Esophagus muscularis mucosa (tissue), 4 donors: ENCODE measurements at regions not wholly inside any gene's neighbourhood (a gene's known extent, or its start where the extent isn't known, plus 50 kb on each side); places are given as distances from the start of the nearest gene placed in this dataset.

Experiments
- DNase-seq: peaks from one replicate; pipeline ENCODE4 v3.0.0-alpha.2; 2017; ENCODE audit errors: extremely low spot score
- H3K27ac ChIP-seq, 4 donors: fragments of 200-600 bp; sonication (generic); replicated peaks in 1 of 4; 1 replicate in 3 of 4; 2 replicates in 1 of 4; pipeline ENCODE4 v1.5.1; 2016 to 2019; ENCODE audit warnings: mild to moderate bottlenecking in 1 of 4
- H3K27me3 ChIP-seq, 4 donors: fragments of 200-600 bp; sonication (generic); one replicate each; pipeline versions ENCODE4 v1.5.1 to v1.6.0; 2016 to 2019
- H3K36me3 ChIP-seq, 4 donors: fragments of 200-600 bp; sonication (generic); one replicate each; pipeline ENCODE4 v1.5.1; 2016 to 2019
- H3K4me1 ChIP-seq, 4 donors: fragments of 200-600 bp; sonication (generic); one replicate each; pipeline ENCODE4 v1.5.1; 2016 to 2019
- H3K4me3 ChIP-seq, 4 donors: fragments of 200-600 bp; sonication (generic); 1 replicate in 2 of 4; 2 replicates in 2 of 4; pipeline ENCODE4 v1.5.1; 2016 to 2019; ENCODE audit warnings: mild to moderate bottlenecking in 4 of 4, moderate library complexity in 1 of 4
- H3K9me3 ChIP-seq, 4 donors: fragments of 200-600 bp; sonication (generic); 1 replicate in 3 of 4; 2 replicates in 1 of 4; pipeline ENCODE4 v1.5.1; 2016 to 2019
- CTCF ChIP-seq, 3 experiments: fragments of 200-600 bp in 2 of 3; fragments of 450-650 bp in 1 of 3; sonication (generic) in 2 of 3; IDR thresholded peaks; one replicate each; pipeline ENCODE4 v1.5.1; 2017 to 2019; ENCODE audit warnings: antibody characterized with exemption in 3 of 3, mild to moderate bottlenecking in 2 of 3, moderate library complexity in 1 of 3
- EP300 ChIP-seq: sonication (generic); formaldehyde crosslinking; IDR thresholded peaks from one replicate; pipeline ENCODE4 v1.6.1; 2017; ENCODE audit warnings: antibody characterized with exemption
- POLR2A ChIP-seq: fragments of 450-650 bp; IDR thresholded peaks from one replicate; pipeline ENCODE4 v1.6.1; 2017; ENCODE audit warnings: antibody characterized with exemption, moderate library complexity, mild to moderate bottlenecking, low read depth
- POLR2AphosphoS5 ChIP-seq, 2 donors: sonication (generic); formaldehyde crosslinking; IDR thresholded peaks; one replicate each; pipeline ENCODE4 v1.6.1; 2017; ENCODE audit warnings: antibody characterized with exemption in 2 of 2
- WGBS: methylation state at CpG from one replicate; pipeline ENCODE4 v1.1.5; 2018; 5-methylcytosine and 5-hydroxymethylcytosine counted together
- intact Hi-C: fragments of 100-400 bp; cut with DNase I; formaldehyde crosslinking; loops from one replicate; pipeline ENCODE4 v1.15.1; 2023

- intact Hi-C loops = no loop called here
- H3K4me3 ChIP-seq = no peak overlapping the region
- no peak for TF ChIP-seq EP300
- TF ChIP-seq POLR2AphosphoS5 (IDR thresholded peaks at IDR 0.05) = no peak
- TF ChIP-seq CTCF (IDR thresholded peaks at IDR 0.05) = no peak
- TF ChIP-seq POLR2A = no peak
- DNase-seq = no peak
- H3K27me3 ChIP-seq = peaks cover 0 to 5% (median 0%) of the 10 kb centered on the region in 4 donors
- no peaks in the 10 kb centered on the region for H3K9me3 ChIP-seq
- H3K27ac ChIP-seq = no peak overlapping the region
- H3K4me1 ChIP-seq = no peaks in the 10 kb centered on the region
- no peaks in the 10 kb centered on the region for H3K36me3 ChIP-seq
- WGBS = 55% methylated on average over 4 of the region's 4 CpGs
Observed at GRCh38 chr11:15551901-15552851, 437.5 kb downstream of the INSC start.

- H3K36me3 ChIP-seq = no peaks in the 10 kb centered on the region
- no peaks in the 10 kb centered on the region for H3K9me3 ChIP-seq
- H3K4me1 ChIP-seq = no peaks in the 10 kb centered on the region
- WGBS = 43% methylated on average over 1 of the region's 1 CpG
- H3K4me3 ChIP-seq = no peak overlapping the region
- H3K27me3 ChIP-seq = peaks cover 0 to 9% (median 0%) of the 10 kb centered on the region in 4 donors
- TF ChIP-seq POLR2A (no peak), EP300 (no peak), CTCF (IDR thresholded peaks at IDR 0.05) (no peak), POLR2AphosphoS5 (IDR thresholded peaks at IDR 0.05) (no peak)
- no peak for DNase-seq
- intact Hi-C loops = no loop called here
- no peak overlapping the region for H3K27ac ChIP-seq
Observed at GRCh38 chr11:15555161-15555560, 440.4 kb downstream of the INSC start.

- no peak for TF ChIP-seq CTCF (IDR thresholded peaks at IDR 0.05)
- TF ChIP-seq POLR2A = no peak
- no peak for TF ChIP-seq POLR2AphosphoS5 (IDR thresholded peaks at IDR 0.05)
- TF ChIP-seq EP300 = no peak
- WGBS = 77% methylated on average over 2 of the region's 2 CpGs
Observed at GRCh38 chr11:15557457-15558230, 442.9 kb downstream of the INSC start.

DNA sequence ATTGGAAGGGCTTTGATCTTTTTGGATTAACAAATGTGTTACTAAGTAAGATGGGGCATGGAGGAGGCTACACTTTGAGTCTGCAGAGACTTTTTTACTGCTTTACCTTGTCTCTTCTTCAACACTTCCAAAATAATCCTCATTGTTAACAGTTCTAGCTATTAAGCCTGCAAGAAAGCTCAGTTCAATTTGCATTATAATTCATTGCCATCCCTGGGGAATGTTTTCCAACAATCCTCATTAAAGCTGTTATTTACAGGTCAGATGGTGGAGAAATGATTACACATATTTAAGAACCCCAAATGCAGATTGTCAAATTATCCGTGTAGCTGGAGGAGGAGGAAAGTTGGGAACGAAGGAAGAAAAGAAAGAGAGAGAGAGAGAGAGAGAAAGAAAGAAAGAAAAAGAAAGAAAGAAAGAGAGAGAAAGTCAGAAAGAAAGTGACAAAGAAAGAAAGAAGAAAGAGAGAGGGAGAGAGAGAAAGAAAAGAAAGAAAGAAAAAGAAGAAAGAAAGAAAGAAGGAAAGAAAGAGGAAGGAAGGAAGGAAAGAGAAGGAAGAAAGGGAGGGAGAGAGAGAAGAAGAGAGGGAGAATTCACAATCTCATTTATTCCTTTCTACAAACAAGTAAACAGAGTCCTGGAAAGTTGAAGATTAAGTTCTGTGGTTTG, 443.9 kb downstream of the INSC start:
- Histone ChIP-seq H3K9me3 (no peaks in the 10 kb centered on the region), H3K27ac (no peak overlapping the region), H3K36me3 (no peaks in the 10 kb centered on the region), H3K4me1 (no peaks in the 10 kb centered on the region), H3K4me3 (no peak overlapping the region), H3K27me3 (peaks cover 0 to 19% (median 0%) of the 10 kb centered on the region in 4 donors)
- intact Hi-C loops = no loop called here
- DNase-seq = no peak
- WGBS = 69% methylated on average over 2 of the region's 2 CpGs
- TF ChIP-seq POLR2AphosphoS5 (IDR thresholded peaks at IDR 0.05) = no peak
- no peak for TF ChIP-seq CTCF (IDR thresholded peaks at IDR 0.05)
- TF ChIP-seq POLR2A = no peak
- no peak for TF ChIP-seq EP300

More at GRCh38 chr11:15557457-15558230, 442.9 kb downstream of the INSC start:
- H3K4me3 ChIP-seq = no peak overlapping the region
- H3K36me3 ChIP-seq = no peaks in the 10 kb centered on the region
- DNase-seq = no peak
- H3K27me3 ChIP-seq = peaks cover 0 to 19% (median 0%) of the 10 kb centered on the region in 4 donors
- intact Hi-C loops = no loop called here
- H3K9me3 ChIP-seq = no peaks in the 10 kb centered on the region
- H3K4me1 ChIP-seq = no peaks in the 10 kb centered on the region
- no peak overlapping the region for H3K27ac ChIP-seq
